SJCRH30 (cell line): ENCODE measurements at regions not wholly inside any gene's neighbourhood (a gene's known extent, or its start where the extent isn't known, plus 50 kb on each side); places are given as distances from the start of the nearest gene placed in this dataset.

Source experiments
- DNase-seq, 2 experiments: peaks; one replicate each; pipeline ENCODE4 v3.0.0-alpha.2; 2015 to 2020
- H3K27ac ChIP-seq: fragments of 250-450 bp; sonication (Bioruptor Pico); 2 replicates; pipeline ENCODE4 v1.5.1; 2020; ENCODE audit warnings: mild to moderate bottlenecking, moderate library complexity
- H3K27me3 ChIP-seq: fragments of 250-450 bp; sonication (Bioruptor Pico); 2 replicates; pipeline ENCODE4 v1.5.1; 2020; ENCODE audit warnings: mild to moderate bottlenecking, moderate library complexity
- H3K36me3 ChIP-seq: fragments of 250-450 bp; sonication (Bioruptor Pico); 2 replicates; pipeline ENCODE4 v1.5.1; 2020; ENCODE audit warnings: mild to moderate bottlenecking, moderate library complexity
- H3K4me1 ChIP-seq: fragments of 250-450 bp; sonication (Bioruptor Pico); 2 replicates; pipeline ENCODE4 v1.5.1; 2020; ENCODE audit warnings: mild to moderate bottlenecking, moderate library complexity
- H3K4me3 ChIP-seq: fragments of 250-450 bp; sonication (Bioruptor Pico); 2 replicates; pipeline ENCODE4 v1.5.1; 2020; ENCODE audit warnings: mild to moderate bottlenecking, moderate library complexity
- H3K9me3 ChIP-seq: fragments of 250-450 bp; sonication (Bioruptor Pico); replicated peaks from 2 replicates; pipeline ENCODE4 v1.5.1; 2020; ENCODE audit warnings: mild to moderate bottlenecking, moderate library complexity

DNA sequence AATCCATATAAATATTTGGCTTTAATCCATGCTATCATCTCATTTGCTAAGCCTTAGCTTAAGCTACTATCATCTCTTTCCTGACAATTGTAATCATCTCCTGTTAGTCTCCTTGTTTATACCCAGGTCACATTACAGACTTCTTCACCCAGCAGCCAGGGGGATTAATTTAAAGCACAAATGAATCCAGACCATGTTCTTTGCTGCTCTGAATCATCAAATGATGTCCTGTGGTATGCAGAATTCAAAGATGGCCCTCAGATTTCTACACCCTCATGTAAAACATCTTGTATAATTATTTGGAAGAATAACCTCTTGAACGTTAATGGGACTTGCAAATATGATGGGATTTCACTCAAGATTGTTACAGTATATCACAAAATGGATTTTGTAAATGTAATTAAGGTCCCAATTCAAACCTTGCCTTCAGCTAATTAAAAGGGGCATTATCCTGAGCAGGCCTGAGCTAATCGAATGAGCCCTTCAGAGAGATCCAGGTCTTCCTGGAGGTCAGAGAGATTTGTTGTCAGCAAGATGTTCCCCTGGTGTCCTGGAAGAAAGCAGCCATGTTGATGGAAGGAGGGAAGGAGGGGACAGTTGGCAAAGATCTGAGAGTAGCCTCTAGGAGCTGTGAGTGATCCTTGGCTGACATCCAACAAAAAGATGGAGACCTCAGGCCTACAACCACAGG, 241.1 kb upstream of the MMADHC start:
- peak in 1 of 2 experiments; percentile 9 for DNase-seq
- Histone ChIP-seq H3K4me1 (no peaks in the 10 kb centered on the region), H3K4me3 (no peak overlapping the region), H3K27ac (no peak overlapping the region), H3K9me3 (no peaks in the 10 kb centered on the region), H3K36me3 (no peaks in the 10 kb centered on the region), H3K27me3 (no peaks in the 10 kb centered on the region)

DNA sequence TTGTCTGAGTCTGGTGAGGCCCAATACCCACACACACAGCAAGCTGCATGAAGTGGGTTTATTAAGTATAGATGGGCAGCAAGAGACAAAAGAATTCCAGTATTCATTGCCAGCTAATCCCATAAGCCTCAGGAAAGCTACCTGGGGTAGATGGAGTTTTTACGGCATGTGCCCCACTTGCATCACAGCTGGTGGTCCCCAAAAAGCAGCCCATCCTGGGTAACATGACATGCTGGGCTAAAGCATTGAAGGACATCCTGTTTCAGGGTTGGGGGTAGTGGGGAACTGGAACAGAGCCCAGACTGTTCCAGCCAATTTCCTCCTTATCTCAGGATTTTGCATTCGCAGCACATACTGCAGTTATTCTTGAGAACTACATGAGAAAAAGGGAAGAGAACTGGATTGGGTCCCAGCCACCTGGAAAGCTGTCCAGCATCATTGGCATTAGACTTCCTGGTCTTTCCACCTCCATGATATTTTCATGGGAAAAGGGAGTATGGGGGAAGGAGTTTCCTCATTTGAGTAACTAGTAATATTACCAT, 240.1 kb upstream of the MMADHC start:
- DNase-seq, result peak in 1 of 2 experiments; percentile 6
- Histone ChIP-seq H3K4me3 (no peak overlapping the region), H3K27ac (no peak overlapping the region), H3K9me3 (no peaks in the 10 kb centered on the region), H3K36me3 (no peaks in the 10 kb centered on the region), H3K4me1 (no peaks in the 10 kb centered on the region), H3K27me3 (no peaks in the 10 kb centered on the region)

DNA sequence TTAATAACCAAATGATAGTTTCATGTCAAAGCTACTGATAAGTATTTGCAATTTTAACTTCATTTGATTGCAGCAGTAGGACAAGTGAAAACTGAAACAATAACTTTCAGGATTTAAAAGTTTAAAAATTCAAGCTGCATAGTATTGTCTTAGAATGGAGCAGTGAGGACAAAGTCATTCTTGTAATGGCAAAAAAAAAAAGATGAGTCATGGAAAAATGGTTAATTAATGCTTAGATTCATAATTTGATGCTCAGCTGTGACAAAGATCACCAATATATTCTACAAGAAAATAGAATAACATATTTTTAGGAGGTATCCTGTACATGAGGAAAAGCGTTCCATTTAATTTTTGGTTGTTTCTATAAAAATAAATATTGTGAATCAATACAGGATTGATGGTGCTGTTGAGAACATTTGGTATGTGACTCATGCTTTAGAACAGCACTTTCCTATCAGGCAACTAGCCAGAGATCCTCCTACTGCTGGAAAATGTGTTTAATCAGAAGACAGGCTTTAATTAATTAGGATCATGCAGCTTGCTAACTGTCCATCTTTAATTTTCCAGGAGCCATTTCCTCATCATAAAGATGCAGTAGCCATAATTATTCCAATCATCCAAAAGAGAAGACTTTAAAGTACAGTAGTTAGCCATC, 239.0 kb upstream of the MMADHC start:
- Histone ChIP-seq H3K4me3 (no peak overlapping the region), H3K36me3 (no peaks in the 10 kb centered on the region), H3K4me1 (no peaks in the 10 kb centered on the region), H3K9me3 (no peaks in the 10 kb centered on the region), H3K27me3 (no peaks in the 10 kb centered on the region), H3K27ac (no peak overlapping the region)
- DNase-seq, result no peak

DNA sequence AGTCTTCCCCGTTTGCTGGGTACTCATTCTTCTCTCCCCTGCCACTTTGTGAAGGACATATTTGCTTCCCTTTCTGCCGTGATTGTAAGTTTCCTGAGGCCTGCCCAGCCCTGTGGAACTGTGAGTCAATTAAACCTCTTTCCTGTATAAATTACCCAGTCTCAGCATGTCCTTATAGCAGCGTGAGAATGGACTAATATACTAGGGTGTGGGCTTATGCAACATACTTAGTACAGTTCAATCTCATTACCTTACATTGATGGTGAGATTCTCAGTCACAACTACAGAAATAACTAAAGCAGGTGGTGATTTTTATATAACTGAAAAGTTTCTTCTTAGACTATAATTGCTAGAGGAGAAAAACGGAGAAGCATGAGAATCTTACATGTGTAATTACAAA, 237.9 kb upstream of the MMADHC start:
- no peak overlapping the region for H3K4me3 ChIP-seq
- H3K4me1 ChIP-seq, result no peaks in the 10 kb centered on the region
- no peak overlapping the region for H3K27ac ChIP-seq
- no peaks in the 10 kb centered on the region for H3K27me3 ChIP-seq
- H3K36me3 ChIP-seq, result no peaks in the 10 kb centered on the region
- no peaks in the 10 kb centered on the region for H3K9me3 ChIP-seq
- no peak for DNase-seq

DNA sequence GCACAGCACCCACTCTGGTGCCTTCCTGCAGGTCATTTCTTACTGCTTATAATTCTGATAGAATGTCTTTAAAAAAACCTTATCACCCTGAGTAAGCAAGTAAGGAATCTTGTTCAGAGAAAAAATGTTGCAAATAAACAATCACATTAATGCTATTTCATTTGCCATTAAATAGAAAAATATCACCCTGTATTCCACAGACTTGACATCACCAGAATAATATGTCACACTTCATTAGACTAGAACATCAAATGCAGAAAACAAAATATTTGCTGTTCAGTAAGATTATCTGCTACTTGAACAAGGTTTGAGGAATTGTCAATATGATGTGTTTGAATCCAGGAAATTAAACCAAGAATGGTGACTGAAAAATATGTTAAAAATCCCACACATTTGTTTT, 236.6 kb upstream of the MMADHC start:
- H3K4me3 ChIP-seq, result no peak overlapping the region
- no peaks in the 10 kb centered on the region for H3K4me1 ChIP-seq
- H3K27me3 ChIP-seq, result no peaks in the 10 kb centered on the region
- H3K36me3 ChIP-seq, result no peaks in the 10 kb centered on the region
- no peak overlapping the region for H3K27ac ChIP-seq
- H3K9me3 ChIP-seq, result no peaks in the 10 kb centered on the region
- DNase-seq, result no peak

DNA sequence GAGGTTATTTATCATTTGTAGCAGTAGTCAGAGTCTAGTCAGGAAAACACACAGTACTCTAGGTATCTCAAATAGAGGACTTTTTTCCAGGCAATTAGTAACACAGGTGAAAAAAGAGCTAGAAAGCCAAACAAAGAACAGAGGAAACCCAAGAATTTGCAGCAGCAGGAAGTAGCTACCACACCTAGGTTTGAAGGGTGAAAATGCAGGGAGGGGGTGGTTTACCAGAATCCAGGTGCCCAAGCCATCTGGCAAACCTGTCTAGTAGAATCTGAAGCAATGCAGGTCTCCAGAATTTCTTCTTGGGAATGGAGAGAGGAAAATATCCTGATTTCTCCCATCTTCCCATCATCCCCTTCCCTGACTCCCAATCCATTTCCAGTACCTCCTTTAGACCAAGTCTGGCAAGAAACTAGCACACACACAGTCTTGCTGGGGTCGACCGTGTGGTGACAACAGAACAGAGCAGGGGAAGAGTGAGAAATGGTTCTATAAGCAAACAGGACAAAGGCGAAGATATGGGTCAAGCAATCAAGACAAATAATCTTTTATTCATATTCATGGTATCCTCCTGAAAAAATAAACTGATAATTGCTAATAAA, 231.9 kb upstream of the MMADHC start:
- Histone ChIP-seq H3K27me3 (no peaks in the 10 kb centered on the region), H3K4me1 (no peaks in the 10 kb centered on the region; the same call in 1 of the 2 replicates), H3K27ac (no peak overlapping the region), H3K4me3 (no peak overlapping the region), H3K9me3 (no peaks in the 10 kb centered on the region), H3K36me3 (no peaks in the 10 kb centered on the region)
- DNase-seq, result no peak

DNA sequence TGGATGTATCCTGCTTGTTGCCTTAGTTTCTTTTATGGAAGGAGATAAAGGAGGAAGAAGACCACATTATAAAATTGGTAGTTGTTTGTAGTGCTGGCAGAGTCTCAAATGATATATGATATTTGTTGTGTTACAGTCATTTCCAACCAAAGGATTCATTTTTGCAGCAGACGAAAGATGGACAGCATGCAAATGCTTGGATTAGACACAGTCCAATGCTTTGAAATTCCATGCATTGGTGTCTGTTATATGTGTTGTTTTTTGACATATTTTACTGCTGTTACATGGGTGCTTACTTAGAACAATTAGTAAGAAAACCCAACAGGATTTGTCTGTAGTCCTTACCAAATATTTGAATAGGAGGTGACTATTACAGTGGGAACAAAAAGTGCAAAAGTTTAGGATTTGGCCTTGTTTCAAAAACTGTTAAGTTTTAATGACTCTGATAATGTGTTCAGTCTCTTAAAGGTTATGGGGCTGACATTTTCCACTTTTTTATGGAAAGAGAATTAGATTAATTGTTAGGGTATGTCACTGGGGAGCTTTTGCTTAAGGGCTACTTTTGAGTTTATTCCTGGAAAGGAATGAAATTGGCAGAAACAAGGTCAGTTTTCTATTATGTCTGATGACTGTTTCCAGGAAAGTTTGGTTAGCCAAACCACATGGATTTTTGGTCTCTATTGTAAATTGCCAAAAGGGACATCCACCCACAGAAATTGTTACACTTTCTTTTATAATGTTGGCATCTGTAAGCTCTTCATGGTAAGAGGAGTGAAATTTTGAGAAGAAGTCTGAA, 229.4 kb upstream of the MMADHC start:
- Histone ChIP-seq H3K27me3 (no peaks in the 10 kb centered on the region), H3K27ac (no peak overlapping the region), H3K4me1 (no peaks in the 10 kb centered on the region; the same call in 1 of the 2 replicates), H3K9me3 (no peaks in the 10 kb centered on the region), H3K36me3 (no peaks in the 10 kb centered on the region), H3K4me3 (no peak overlapping the region)
- DNase-seq, result no peak

DNA sequence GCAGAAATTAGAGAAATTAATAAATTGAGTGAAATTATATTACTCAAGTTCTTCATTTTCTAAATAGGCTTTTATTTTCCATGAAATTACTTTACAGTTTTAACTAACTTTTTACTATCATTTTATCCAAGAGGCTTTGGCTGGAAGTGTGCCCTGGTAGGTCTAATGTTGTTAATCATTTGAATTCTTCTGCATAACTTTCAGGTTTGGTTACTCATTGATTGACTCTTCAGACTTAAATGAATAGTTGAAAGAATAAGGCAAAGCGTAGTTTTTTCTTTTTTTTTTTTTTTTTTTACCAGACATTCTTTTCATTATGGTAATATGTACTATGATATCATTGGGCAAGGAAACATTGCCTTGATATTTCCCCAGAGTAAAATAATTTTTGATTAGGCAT, 228.4 kb upstream of the MMADHC start:
- Histone ChIP-seq H3K9me3 (no peaks in the 10 kb centered on the region), H3K4me3 (no peak overlapping the region), H3K27me3 (no peaks in the 10 kb centered on the region), H3K4me1 (no peaks in the 10 kb centered on the region; the same call in 1 of the 2 replicates), H3K36me3 (no peaks in the 10 kb centered on the region), H3K27ac (no peak overlapping the region)
- no peak for DNase-seq

DNA sequence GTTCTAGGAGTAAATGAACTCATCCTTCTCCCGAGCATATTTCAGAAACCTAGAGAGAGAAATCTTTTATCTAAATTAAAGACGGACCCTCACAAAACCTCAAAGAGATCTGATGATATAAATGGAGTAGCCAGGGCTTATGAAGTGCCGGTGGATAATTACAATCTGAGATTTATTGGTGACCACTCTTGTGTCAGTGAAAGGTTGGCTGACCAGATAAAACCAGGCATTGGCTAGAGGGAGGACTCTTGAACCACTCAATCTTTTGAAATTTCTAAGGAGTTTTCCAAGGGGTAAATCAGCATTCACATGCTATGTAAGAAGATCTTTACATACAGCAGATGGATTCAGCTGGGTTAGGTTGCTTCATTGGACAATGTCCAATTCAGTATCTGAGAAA, 227.3 kb upstream of the MMADHC start:
- no peak for DNase-seq
- H3K4me1 ChIP-seq, result no peaks in the 10 kb centered on the region; the same call in 1 of the 2 replicates
- no peak overlapping the region for H3K27ac ChIP-seq
- H3K27me3 ChIP-seq, result no peaks in the 10 kb centered on the region
- no peaks in the 10 kb centered on the region for H3K36me3 ChIP-seq
- H3K9me3 ChIP-seq, result no peaks in the 10 kb centered on the region
- H3K4me3 ChIP-seq, result no peak overlapping the region

DNA sequence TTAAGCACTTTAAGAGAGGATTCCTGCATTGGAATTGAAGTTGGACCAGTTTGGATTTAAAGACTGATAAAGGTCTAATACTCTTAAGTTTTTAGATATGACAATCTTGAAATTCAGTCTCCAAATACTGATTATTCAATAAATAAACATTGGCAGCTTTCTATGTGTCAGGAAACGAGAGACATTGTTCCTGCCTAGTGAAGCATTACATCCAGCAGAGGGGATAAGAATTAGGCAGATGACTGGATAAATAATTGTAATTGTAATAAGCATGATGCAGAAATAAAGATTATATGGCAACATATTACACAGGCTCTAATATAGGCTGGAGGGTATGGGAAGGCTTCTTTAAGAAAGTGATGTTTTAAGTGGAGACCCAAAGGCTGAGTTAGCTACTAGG, 226.5 kb upstream of the MMADHC start:
- DNase-seq, result no peak
- Histone ChIP-seq H3K27ac (no peak overlapping the region), H3K4me3 (no peak overlapping the region), H3K36me3 (no peaks in the 10 kb centered on the region), H3K9me3 (no peaks in the 10 kb centered on the region), H3K27me3 (no peaks in the 10 kb centered on the region), H3K4me1 (no peaks in the 10 kb centered on the region; the same call in 1 of the 2 replicates)

DNA sequence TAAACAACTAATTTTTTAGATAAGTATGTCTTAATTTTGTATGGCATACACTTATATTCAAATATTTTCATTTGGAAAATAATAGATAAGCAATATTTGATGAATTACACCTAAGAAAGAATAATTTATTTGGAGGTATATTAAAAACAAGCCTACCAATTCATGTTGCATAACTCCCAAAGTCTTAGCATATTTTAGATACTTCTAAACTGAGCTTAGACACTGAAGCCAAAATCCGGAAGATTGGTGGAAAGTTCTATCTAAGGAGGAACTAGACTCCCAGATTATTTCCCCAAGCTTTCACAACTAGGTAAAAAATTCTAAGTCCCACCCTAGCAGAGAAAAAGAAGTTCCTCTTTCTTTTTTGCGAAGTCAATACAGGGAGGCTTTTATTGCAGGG, 221.0 kb upstream of the MMADHC start:
- Histone ChIP-seq H3K27me3 (no peaks in the 10 kb centered on the region), H3K4me3 (no peak overlapping the region), H3K4me1 (no peaks in the 10 kb centered on the region), H3K27ac (no peak overlapping the region), H3K9me3 (no peaks in the 10 kb centered on the region), H3K36me3 (no peaks in the 10 kb centered on the region)
- no peak for DNase-seq

DNA sequence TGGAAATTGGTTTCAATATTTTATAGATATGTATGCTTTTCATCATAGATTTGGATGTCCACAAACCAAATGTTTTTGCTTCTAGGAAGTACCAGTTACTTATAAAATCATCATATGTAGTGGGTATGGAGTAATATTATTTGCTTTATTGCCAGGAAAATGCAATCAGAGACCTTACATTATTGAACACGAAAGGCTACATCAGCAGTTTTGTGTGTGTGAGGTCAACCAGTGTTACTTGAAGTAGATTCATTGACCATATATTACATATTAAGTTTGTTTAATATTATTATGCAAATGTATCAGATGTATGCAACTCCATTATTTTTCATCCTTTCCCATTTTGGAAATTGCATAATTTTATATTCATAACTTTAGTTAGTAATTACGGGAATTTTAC, 219.1 kb upstream of the MMADHC start:
- H3K36me3 ChIP-seq, result no peaks in the 10 kb centered on the region
- DNase-seq, result no peak
- H3K4me1 ChIP-seq, result no peaks in the 10 kb centered on the region
- no peak overlapping the region for H3K4me3 ChIP-seq
- H3K27ac ChIP-seq, result no peak overlapping the region
- H3K27me3 ChIP-seq, result no peaks in the 10 kb centered on the region
- H3K9me3 ChIP-seq, result no peaks in the 10 kb centered on the region

DNA sequence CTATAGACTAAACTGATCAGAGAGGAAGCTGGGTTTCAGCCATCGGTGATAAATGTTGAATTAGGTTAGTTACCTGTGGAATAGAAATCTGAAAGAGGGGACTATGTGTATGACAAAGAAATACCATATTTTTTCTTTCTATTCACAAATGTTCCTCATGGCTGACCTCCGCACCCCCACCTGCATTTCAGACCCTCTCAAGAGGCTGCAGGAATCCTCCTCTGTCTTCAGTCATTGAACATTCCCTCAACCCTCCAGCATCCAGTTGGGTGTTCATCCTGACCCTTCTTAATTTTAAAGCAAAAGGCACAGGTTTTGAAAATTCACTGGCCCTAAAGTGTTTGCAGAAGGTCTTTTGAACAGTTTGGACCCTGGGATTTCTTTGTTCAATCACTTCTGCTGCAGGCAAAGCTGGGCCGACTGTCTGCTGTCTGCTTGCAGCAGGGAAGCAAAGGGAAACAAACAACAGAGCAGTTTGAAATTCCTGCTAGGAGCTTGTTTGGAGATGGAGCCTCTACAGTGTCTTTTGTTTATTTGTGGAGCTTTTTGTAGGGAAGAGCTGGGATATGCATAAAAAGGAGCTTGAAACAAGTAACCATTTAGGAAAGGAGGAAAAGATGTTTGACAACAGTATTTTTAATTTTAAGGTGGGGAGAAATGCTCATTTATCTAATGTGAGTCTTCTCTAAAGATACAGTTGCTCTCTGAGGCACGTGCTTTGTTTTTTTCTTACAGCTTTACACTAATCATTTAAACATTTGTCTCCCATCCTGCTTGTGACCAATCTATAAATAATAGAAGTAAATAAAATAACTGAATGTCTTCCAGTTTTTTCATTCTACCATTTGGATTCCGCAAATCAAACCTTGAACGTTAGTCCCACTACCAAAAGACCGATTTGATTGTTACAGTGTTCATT, 213.3 kb upstream of the MMADHC start:
- H3K4me1 ChIP-seq, result no peaks in the 10 kb centered on the region
- no peak overlapping the region for H3K27ac ChIP-seq
- H3K9me3 ChIP-seq, result peaks cover 3% of the 10 kb centered on the region; the same call in 1 of the 2 replicates
- no peaks in the 10 kb centered on the region for H3K36me3 ChIP-seq
- no peaks in the 10 kb centered on the region for H3K27me3 ChIP-seq
- no peak for DNase-seq
- H3K4me3 ChIP-seq, result no peak overlapping the region
